Stimulated activated memory B cell treated with anti-CD40 and anti-IgM and Interleukin-4, amounts not matched to agents 10 μg/mL and 1 μg/mL and 100 μg/mL, for 72 hours (primary cell): ENCODE measurements at regions not wholly inside any gene's neighbourhood (a gene's known extent, or its start where the extent isn't known, plus 50 kb on each side); places are given as distances from the start of the nearest gene placed in this dataset.

Experiments
- ATAC-seq: fragments of 150-1000 bp; cut with Tn5 transposase; 2 replicates; pipeline ENCODE4 v1.10.0; 2021
- H3K27ac Mint-ChIP-seq: one replicate; pipeline ENCODE4 v1.8.0; 2022; ENCODE audit warnings: mild to moderate bottlenecking, mixed read lengths
- H3K27me3 Mint-ChIP-seq: one replicate; pipeline ENCODE4 v1.8.0; 2022; ENCODE audit warnings: mixed read lengths
- H3K36me3 Mint-ChIP-seq: one replicate; pipeline ENCODE4 v1.8.0; 2022; ENCODE audit warnings: mixed read lengths
- H3K4me1 Mint-ChIP-seq: one replicate; pipeline ENCODE4 v1.8.0; 2022; ENCODE audit warnings: mixed read lengths
- H3K4me3 Mint-ChIP-seq: one replicate; pipeline ENCODE4 v1.8.0; 2022; ENCODE audit warnings: mild to moderate bottlenecking, moderate library complexity, mixed read lengths
- H3K9me3 Mint-ChIP-seq: one replicate; pipeline ENCODE4 v1.8.0; 2022; ENCODE audit warnings: mixed read lengths

- no peak for ATAC-seq
- Mint-ChIP-seq H3K9me3 (peaks cover 4% of the 10 kb centered on the region), H3K4me1 (no peaks in the 10 kb centered on the region), H3K27ac (no peak overlapping the region), H3K4me3 (no peak overlapping the region), H3K27me3 (no peaks in the 10 kb centered on the region), H3K36me3 (no peaks in the 10 kb centered on the region)
Measured at GRCh38 chr1:213744780-213745179, 243.0 kb upstream of the PROX1 start.

GRCh38 chr1:213745451-213745850, 242.3 kb upstream of the PROX1 start:
- peaks cover 4% of the 10 kb centered on the region for H3K9me3 Mint-ChIP-seq
- no peaks in the 10 kb centered on the region for H3K4me1 Mint-ChIP-seq
- ATAC-seq = no peak
- H3K27ac Mint-ChIP-seq = no peak overlapping the region
- no peaks in the 10 kb centered on the region for H3K36me3 Mint-ChIP-seq
- H3K4me3 Mint-ChIP-seq = no peak overlapping the region
- no peaks in the 10 kb centered on the region for H3K27me3 Mint-ChIP-seq

GRCh38 chr1:213749558-213749957, 238.2 kb upstream of the PROX1 start:
- Mint-ChIP-seq H3K27me3 (no peaks in the 10 kb centered on the region), H3K36me3 (no peaks in the 10 kb centered on the region), H3K9me3 (no peaks in the 10 kb centered on the region), H3K27ac (no peak overlapping the region), H3K4me3 (no peak overlapping the region), H3K4me1 (no peaks in the 10 kb centered on the region)
- ATAC-seq = no peak

- Mint-ChIP-seq H3K4me1 (no peaks in the 10 kb centered on the region), H3K9me3 (no peaks in the 10 kb centered on the region), H3K4me3 (no peak overlapping the region), H3K36me3 (no peaks in the 10 kb centered on the region), H3K27me3 (no peaks in the 10 kb centered on the region), H3K27ac (no peak overlapping the region)
- no peak for ATAC-seq
Measured at GRCh38 chr1:213750231-213751063, 237.3 kb upstream of the PROX1 start.

- Mint-ChIP-seq H3K27me3 (no peaks in the 10 kb centered on the region), H3K36me3 (no peaks in the 10 kb centered on the region), H3K9me3 (no peaks in the 10 kb centered on the region), H3K4me1 (no peaks in the 10 kb centered on the region), H3K27ac (no peak overlapping the region), H3K4me3 (no peak overlapping the region)
- ATAC-seq = no peak
Measured at GRCh38 chr1:213751064-213751397, 236.7 kb upstream of the PROX1 start.

- Mint-ChIP-seq H3K4me3 (no peak overlapping the region), H3K4me1 (no peaks in the 10 kb centered on the region), H3K27me3 (no peaks in the 10 kb centered on the region), H3K9me3 (no peaks in the 10 kb centered on the region), H3K27ac (no peak overlapping the region), H3K36me3 (no peaks in the 10 kb centered on the region)
- no peak for ATAC-seq
Measured at GRCh38 chr1:213759359-213760181, 228.2 kb upstream of the PROX1 start.

GRCh38 chr1:213761845-213762407, 225.8 kb upstream of the PROX1 start:
- Mint-ChIP-seq H3K36me3 (no peaks in the 10 kb centered on the region), H3K27me3 (no peaks in the 10 kb centered on the region), H3K27ac (no peak overlapping the region), H3K4me3 (no peak overlapping the region), H3K9me3 (no peaks in the 10 kb centered on the region), H3K4me1 (no peaks in the 10 kb centered on the region)
- ATAC-seq = no peak

GRCh38 chr1:213767683-213768082, 220.1 kb upstream of the PROX1 start:
- Mint-ChIP-seq H3K36me3 (no peaks in the 10 kb centered on the region), H3K27me3 (no peaks in the 10 kb centered on the region)

GRCh38 chr1:213772128-213773063, 215.4 kb upstream of the PROX1 start:
- peaks cover 6% of the 10 kb centered on the region for H3K9me3 Mint-ChIP-seq
- no peak for ATAC-seq
- H3K36me3 Mint-ChIP-seq = no peaks in the 10 kb centered on the region
- no peaks in the 10 kb centered on the region for H3K4me1 Mint-ChIP-seq
- no peaks in the 10 kb centered on the region for H3K27me3 Mint-ChIP-seq
- no peak overlapping the region for H3K4me3 Mint-ChIP-seq
- no peak overlapping the region for H3K27ac Mint-ChIP-seq

More at GRCh38 chr1:213767683-213768082, 220.1 kb upstream of the PROX1 start:
- no peak for ATAC-seq
- H3K4me3 Mint-ChIP-seq = no peak overlapping the region
- H3K4me1 Mint-ChIP-seq = no peaks in the 10 kb centered on the region
- peaks cover 4% of the 10 kb centered on the region for H3K9me3 Mint-ChIP-seq
- no peak overlapping the region for H3K27ac Mint-ChIP-seq

GRCh38 chr1:213773975-213774374, 213.8 kb upstream of the PROX1 start:
- no peak overlapping the region for H3K27ac Mint-ChIP-seq
- no peaks in the 10 kb centered on the region for H3K27me3 Mint-ChIP-seq
- ATAC-seq = no peak
- no peaks in the 10 kb centered on the region for H3K36me3 Mint-ChIP-seq
- peaks cover 6% of the 10 kb centered on the region for H3K9me3 Mint-ChIP-seq
- no peaks in the 10 kb centered on the region for H3K4me1 Mint-ChIP-seq
- no peak overlapping the region for H3K4me3 Mint-ChIP-seq

- Mint-ChIP-seq H3K27me3 (no peaks in the 10 kb centered on the region), H3K9me3 (peaks cover 2% of the 10 kb centered on the region), H3K27ac (no peak overlapping the region), H3K4me3 (no peak overlapping the region), H3K4me1 (no peaks in the 10 kb centered on the region), H3K36me3 (no peaks in the 10 kb centered on the region)
- no peak for ATAC-seq
Measured at GRCh38 chr1:213776969-213777368, 210.8 kb upstream of the PROX1 start.

- Mint-ChIP-seq H3K4me1 (no peaks in the 10 kb centered on the region), H3K4me3 (no peak overlapping the region), H3K36me3 (no peaks in the 10 kb centered on the region), H3K27ac (no peak overlapping the region), H3K27me3 (no peaks in the 10 kb centered on the region), H3K9me3 (peaks cover 2% of the 10 kb centered on the region)
- ATAC-seq = no peak
Measured at GRCh38 chr1:213779228-213779627, 208.5 kb upstream of the PROX1 start.

GRCh38 chr1:213782941-213783672, 204.7 kb upstream of the PROX1 start:
- Mint-ChIP-seq H3K27ac (no peak overlapping the region), H3K9me3 (no peaks in the 10 kb centered on the region), H3K36me3 (no peaks in the 10 kb centered on the region), H3K4me3 (no peak overlapping the region), H3K27me3 (peaks cover 8% of the 10 kb centered on the region), H3K4me1 (no peaks in the 10 kb centered on the region)
- ATAC-seq = no peak

- no peak overlapping the region for H3K4me3 Mint-ChIP-seq
Measured at GRCh38 chr1:213783893-213784292, 203.9 kb upstream of the PROX1 start.

More at GRCh38 chr1:213783893-213784292, 203.9 kb upstream of the PROX1 start:
- Mint-ChIP-seq H3K36me3 (no peaks in the 10 kb centered on the region), H3K9me3 (no peaks in the 10 kb centered on the region), H3K27ac (no peak overlapping the region), H3K27me3 (peaks cover 8% of the 10 kb centered on the region), H3K4me1 (no peaks in the 10 kb centered on the region)
- no peak for ATAC-seq
